ENCODE measurements at regions not wholly inside any gene's neighbourhood (a gene's known extent, or its start where the extent isn't known, plus 50 kb on each side); places are given as distances from the start of the nearest gene placed in this dataset.

GRCh38 chr13:44224450-44225149, 149.0 kb upstream of the SERP2 start:
- no peak for DNase-seq

- DNase-seq = no peak
Observed at GRCh38 chr13:44229371-44230030, 144.1 kb upstream of the SERP2 start.

GRCh38 chr13:44230071-44230470, 143.6 kb upstream of the SERP2 start:
- no peak for DNase-seq

DNA sequence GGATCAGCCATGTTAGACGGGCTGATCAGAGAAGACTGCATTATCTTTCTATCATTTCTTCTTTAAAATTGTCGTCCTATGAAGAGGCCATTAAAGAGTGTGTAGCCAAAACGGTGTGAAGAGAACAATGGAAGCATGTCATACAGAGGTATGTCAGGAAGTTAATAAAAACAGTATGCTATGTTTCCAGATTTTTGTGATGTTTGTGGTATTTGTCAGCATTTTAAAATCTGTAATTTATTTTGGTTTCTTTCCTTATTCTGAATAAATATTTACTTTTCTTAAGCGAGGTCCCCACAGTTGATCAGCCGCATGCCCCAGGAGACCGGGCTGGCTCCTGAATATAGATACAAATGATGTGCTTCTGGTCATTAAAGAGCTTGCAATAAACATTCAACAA, 142.9 kb upstream of the SERP2 start:
- peak; percentile 58 for DNase-seq

DNA sequence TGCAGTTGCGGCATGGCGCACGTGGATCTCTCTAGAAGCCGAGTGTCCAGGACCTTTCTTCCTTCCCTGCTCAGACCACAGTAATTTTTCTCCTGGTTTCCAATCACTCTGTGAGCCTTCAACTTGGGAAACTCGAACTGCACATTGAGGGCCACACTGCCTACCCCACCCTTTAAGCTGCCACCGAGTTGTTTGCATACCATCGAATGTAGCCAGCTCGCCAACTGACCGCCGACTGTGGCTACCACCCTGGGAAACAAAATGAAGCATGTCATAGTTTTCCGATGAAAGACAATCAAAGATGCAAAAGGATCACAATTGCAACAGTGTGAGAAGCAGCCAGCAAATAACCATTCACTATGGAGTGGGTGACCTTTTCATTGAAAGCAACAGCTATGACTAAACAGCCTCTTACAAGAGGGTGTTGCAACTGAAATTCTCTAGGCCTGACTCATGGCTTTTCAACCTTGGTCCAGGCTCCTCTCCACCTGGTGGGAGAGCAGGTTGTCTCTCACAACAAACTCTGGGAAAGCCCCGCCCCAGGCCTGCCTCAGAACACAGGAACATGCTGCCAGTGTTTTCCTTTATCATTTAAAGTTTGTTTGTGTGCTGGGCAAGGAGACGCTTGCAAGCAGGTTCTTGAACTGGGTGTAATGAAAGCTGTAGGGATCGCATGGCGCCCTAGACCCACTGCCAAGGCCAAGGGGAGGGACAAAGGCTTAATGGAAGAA, 141.7 kb upstream of the SERP2 start:
- DNase-seq = peak; percentile 85

DNA sequence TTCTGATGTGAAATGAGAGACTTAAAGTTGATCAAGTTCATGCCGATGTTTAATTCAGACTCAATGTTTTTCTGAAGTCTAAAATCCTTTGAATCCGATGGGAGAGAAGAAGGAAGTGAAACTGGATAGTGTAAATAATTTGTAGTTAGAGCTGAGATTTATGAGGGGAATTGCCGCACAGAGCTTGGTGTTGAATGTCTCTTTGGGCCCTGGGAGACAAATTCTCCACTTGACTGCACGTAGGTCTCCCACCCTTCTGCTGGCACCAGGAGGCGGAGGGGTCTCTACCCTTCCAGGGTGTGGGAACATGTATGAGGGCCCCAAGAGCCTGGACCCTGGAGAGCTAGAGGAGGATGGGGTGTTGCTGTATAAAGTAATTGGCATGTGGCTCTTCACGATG, 140.8 kb upstream of the SERP2 start:
- no peak for DNase-seq

DNA sequence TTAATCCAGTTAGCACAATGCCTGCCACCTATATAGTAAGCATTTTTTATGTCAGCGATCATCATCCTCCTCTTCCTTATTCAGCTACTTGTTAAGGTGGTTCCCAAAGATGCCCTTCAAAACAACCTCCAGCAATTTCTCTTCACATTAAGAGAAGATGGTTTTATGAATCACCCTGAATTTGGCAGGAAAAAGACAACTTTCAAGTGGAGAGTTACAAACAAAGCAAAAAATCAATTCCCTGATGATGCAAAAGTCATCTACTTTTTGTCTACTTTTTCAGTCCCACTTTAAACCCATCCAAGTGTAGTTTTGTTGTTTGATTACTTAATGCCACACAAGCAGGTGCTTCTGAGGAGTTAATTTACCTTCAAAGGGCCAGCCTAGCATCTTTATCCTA, 139.1 kb upstream of the SERP2 start:
- no peak for DNase-seq

DNA sequence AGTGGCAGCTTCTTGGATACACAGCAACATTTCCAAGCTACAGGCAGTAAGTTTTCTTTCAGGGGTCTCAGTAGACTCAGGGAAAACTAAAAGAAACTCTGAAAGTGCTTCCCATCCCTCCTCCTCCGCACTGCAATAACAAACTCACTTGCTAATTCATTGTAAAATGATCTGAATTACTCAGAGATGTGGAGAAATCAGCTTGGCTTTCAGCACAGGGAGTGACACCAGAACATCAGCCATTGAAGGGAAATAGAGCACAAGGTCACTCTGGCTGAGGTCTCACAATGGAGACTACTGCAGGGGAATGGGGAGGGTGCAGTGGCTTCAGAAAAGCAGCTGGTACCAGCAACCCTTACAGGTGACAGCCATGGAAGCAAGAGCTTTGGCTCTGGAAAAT, 137.3 kb upstream of the SERP2 start:
- DNase-seq = no peak

- no peak for DNase-seq
Observed at GRCh38 chr13:44236801-44237207, 136.8 kb upstream of the SERP2 start.

GRCh38 chr13:44237276-44237767, 136.3 kb upstream of the SERP2 start:
- peak; percentile 99 for DNase-seq

GRCh38 chr13:44237881-44238421, 135.7 kb upstream of the SERP2 start:
- DNase-seq = peak; percentile 28

GRCh38 chr13:44240611-44241145, 132.9 kb upstream of the SERP2 start:
- no peak for DNase-seq

GRCh38 chr13:44241638-44242037, 132.0 kb upstream of the SERP2 start:
- DNase-seq = no peak

GRCh38 chr13:44242766-44243165, 130.9 kb upstream of the SERP2 start:
- no peak for DNase-seq

DNA sequence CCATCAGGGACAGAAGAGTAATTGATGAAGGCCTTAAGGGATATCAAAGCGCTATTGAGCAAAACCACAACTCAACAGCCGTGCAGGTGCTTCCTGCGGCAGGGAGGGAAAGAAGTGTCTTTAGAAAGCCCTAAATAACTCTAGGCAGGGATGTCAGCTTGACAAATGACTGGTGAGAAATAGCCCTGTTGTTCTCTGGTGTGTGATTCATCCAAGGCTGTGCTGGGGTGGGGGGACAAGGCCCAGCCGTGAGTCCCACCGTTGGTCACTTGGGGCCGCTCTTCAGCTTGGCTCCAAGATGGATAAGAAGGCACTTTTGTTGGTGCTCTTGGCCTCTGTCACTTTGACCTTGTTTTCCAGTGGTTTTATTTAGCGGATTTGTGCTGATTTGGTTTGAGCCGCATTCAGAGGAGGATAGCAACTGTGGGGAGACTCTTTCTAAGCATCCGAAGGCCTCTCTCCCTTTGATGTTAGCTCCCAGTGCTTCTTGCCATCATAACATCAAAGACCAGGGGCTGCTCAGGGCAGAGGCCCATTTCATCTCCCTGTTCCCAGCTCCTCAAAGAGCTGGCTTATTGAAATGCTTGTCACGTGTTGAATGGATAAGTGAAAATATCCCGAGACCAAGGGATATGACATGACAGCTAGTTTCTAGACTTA, 130.3 kb upstream of the SERP2 start:
- DNase-seq = peak; percentile 98

DNA sequence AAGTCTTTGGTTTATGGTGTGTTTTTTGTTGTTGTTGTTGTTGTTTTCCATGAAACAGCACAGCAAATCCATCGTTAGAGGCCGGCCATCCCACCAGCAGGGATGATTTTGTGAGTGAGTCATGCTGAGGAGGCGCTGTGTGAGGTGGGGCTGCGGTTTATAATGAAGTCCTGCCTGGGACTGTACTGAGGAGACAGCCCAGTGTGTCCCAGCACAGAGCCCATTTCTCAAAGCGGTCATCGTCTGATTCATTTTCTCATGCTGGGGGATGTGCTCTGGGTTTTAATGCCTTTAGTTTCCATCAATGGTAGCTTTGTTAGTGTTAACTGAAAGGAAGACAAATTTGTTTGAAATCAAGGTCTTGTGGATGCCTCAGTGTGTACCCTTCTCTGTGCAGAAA, 129.3 kb upstream of the SERP2 start:
- DNase-seq = peak; percentile 32

GRCh38 chr13:44249431-44249836, 124.2 kb upstream of the SERP2 start:
- DNase-seq = peak; percentile 38

DNA sequence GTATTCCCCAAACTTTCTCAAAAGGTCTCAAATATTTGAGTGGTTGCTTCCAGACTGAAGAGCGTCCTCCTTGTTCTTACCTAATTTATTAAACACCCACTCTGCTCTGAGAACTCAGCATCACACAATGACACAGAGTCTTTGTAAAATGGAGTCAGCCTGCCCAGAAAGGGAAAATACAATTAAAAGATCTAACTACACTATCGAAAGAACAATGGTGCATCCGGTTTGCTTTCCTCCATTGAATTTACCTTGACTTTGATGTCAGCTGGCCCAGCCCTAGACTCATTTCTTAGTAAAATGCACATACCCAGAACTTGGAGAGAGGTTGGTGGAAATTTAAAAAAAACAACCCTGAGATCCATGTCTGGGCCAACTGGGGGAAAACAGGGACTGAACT, 120.7 kb upstream of the SERP2 start:
- DNase-seq = peak; percentile 56

GRCh38 chr13:44255771-44256364, 117.8 kb upstream of the SERP2 start:
- no peak for DNase-seq

- DNase-seq = no peak
Observed at GRCh38 chr13:44257796-44258195, 115.8 kb upstream of the SERP2 start.

GRCh38 chr13:44259045-44260027, 114.3 kb upstream of the SERP2 start:
- DNase-seq = peak; percentile 54

Data from dermis blood vessel endothelial cell (primary cell).